ENCODE measurements at regions not wholly inside any gene's neighbourhood (a gene's known extent, or its start where the extent isn't known, plus 50 kb on each side); places are given as distances from the start of the nearest gene placed in this dataset.

DNA sequence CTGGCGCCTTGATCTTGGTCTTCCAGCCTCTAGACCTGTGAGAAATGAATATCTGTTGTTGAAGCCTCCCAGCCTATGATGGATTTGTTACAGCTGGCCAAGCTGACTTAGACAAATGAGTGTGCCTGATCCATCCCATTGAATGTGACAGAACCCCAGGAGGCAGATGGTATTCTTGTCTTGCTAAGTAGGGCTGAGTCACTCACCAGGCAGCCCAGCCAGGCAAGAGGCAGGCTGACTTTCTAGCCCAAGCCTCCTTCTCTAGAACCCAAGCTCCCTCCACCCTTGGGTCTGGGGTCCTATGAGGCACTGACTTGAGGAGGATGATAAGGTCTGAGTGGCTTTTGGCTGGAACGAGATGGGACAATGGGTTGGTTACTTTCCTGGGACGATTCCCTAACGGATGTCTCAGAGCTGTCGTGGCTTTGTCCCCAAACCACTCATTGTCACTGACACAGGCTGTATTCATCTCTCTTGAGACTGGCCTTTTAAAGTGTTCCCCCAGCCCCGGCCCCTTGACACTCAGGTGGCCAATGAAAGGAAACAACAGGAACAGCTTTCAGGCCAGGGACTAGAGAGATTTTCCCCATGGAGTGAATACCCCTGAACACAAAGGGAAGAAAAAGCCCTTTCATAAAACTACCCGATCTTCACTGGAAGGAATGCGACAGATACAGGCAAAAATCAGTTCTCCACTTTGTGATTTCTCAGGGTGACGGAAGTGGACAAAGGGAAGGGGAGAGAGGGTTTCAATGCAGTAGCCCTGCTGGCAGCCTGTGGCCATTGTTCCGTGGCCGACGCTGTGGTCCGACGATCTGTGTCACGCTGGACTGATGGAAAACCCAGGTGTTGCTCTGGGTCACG is 264.2 kb downstream of the AACS start:
- TF ChIP-seq, protein P1, sequence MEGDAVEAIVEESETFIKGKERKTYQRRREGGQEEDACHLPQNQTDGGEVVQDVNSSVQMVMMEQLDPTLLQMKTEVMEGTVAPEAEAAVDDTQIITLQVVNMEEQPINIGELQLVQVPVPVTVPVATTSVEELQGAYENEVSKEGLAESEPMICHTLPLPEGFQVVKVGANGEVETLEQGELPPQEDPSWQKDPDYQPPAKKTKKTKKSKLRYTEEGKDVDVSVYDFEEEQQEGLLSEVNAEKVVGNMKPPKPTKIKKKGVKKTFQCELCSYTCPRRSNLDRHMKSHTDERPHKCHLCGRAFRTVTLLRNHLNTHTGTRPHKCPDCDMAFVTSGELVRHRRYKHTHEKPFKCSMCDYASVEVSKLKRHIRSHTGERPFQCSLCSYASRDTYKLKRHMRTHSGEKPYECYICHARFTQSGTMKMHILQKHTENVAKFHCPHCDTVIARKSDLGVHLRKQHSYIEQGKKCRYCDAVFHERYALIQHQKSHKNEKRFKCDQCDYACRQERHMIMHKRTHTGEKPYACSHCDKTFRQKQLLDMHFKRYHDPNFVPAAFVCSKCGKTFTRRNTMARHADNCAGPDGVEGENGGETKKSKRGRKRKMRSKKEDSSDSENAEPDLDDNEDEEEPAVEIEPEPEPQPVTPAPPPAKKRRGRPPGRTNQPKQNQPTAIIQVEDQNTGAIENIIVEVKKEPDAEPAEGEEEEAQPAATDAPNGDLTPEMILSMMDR (conservative IDR thresholded peaks at IDR 0.05): no peak
- no peak for TF ChIP-seq EZH2 (IDR thresholded peaks at IDR 0.05; ENCODE audit: low read depth)
